ENCODE measurements at regions not wholly inside any gene's neighbourhood (a gene's known extent, or its start where the extent isn't known, plus 50 kb on each side); places are given as distances from the start of the nearest gene placed in this dataset.

DNA sequence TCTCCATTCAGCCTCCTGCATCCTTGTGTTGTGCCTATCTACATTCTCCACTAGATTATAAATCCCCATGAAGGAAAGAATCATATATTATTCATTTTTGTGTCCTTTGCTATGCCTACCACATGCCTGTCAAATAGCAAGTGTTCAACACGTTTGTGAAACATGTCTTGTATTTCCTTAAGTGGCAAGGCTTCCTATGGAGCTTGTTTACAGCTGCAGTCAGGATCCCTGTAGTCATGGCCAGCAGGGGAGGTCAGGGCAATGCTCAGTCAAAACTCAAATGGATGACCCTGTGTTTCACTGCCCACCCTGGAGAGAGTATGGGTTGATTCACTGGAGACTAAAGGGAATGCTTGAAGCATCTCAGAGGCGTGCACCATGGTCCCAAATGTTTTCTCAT, 191.7 kb upstream of the ATP11B start:
- Histone ChIP-seq H3K79me2 (ENCODE audit: low read depth) (no peaks in the 10 kb centered on the region), H3K36me3 (ENCODE audit: low read depth) (no peaks in the 10 kb centered on the region), H3F3A (ENCODE audit: insufficient read depth, low read depth) (peaks cover 19% of the 10 kb centered on the region; the same call in 1 of the 2 replicates), H4K20me1 (ENCODE audit: insufficient read depth) (no peaks in the 10 kb centered on the region), H2AFZ (no peak overlapping the region), H3K9me2 (ENCODE audit: insufficient read depth) (no peaks in the 10 kb centered on the region), H3K4me2 (no peak overlapping the region), H3K9me3 (ENCODE audit: insufficient read depth, low read depth) (0 out of 2 replicates have a peak, but pooled peaks cover under 1% of the 10 kb centered on the region), H3K27ac (no peak overlapping the region), H3K4me3 (no peak overlapping the region), H3K4me1 (replicated peaks; ENCODE audit: insufficient read depth) (peaks cover 29% of the 10 kb centered on the region), H3K27me3 (ENCODE audit: insufficient read depth, low read depth) (no peaks in the 10 kb centered on the region)
- TF ChIP-seq, protein P1, sequence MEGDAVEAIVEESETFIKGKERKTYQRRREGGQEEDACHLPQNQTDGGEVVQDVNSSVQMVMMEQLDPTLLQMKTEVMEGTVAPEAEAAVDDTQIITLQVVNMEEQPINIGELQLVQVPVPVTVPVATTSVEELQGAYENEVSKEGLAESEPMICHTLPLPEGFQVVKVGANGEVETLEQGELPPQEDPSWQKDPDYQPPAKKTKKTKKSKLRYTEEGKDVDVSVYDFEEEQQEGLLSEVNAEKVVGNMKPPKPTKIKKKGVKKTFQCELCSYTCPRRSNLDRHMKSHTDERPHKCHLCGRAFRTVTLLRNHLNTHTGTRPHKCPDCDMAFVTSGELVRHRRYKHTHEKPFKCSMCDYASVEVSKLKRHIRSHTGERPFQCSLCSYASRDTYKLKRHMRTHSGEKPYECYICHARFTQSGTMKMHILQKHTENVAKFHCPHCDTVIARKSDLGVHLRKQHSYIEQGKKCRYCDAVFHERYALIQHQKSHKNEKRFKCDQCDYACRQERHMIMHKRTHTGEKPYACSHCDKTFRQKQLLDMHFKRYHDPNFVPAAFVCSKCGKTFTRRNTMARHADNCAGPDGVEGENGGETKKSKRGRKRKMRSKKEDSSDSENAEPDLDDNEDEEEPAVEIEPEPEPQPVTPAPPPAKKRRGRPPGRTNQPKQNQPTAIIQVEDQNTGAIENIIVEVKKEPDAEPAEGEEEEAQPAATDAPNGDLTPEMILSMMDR (conservative IDR thresholded peaks at IDR 0.05) = no peak
- TF ChIP-seq EZH2 (IDR thresholded peaks at IDR 0.05; ENCODE audit: low read depth) = no peak
- no peak for DNase-seq
- ChIA-PET CTCF (no interaction called here), POLR2A (ENCODE audit: unreplicated experiment) (no interaction called here)
- no TSS peak for BruUV-seq (replicated peaks)
- intact Hi-C loops (cut with micrococcal nuclease; ENCODE audit: unreplicated experiment) = no loop called here

DNA sequence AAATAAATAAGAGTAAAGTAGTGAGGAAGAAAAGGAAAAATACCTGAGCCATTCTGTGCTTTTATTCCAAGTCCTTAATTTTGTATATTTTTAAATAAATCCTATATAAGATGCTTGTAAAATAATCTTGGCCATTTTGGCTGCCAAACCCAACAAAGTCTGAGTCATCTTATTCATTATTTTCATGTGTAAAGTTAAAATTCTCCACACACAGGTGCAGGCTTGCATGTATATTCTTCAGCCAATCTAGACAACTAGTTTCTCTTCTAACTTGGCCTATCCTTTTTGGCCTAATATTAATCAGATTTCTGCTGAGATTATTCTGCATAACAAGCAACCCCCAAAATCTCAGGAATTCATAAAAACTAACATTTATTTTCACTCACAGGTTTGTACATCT, 189.8 kb upstream of the ATP11B start:
- no TSS peak for BruUV-seq (replicated peaks)

DNA sequence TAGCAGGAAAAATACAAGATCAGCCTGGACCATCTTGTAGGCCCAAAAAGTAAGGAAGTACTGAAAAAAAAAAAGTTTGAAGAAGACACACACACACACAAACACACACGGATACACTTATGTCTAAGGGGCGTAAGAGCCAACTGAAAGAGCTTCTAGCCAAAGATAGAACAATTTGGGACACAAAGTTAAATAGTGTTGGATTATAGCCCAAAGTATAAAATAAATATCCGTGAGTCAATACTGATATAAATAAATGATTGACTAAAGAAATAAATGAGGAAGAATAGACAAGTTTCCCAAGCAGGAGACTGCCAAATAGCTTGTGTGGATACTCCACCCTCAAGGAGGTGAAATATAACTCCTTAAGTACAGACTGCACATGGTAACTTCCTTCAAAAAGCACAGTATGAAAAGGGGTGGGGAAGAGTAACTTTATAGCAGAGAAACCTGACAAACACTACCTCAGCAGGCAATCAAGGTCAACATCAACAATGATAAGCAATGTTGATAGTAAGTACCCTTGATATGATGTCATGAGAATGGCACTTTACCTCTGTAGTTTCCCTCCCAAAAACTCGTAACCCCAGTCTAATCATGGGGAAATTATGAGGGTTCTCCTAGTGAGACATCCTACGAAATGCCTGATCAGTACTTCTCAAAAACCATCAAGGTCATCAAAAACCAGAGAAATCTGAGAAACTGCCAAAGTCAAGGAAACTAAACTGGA, 187.3 kb upstream of the ATP11B start:
- ChIA-PET POLR2A (ENCODE audit: unreplicated experiment) (no interaction called here), CTCF (no interaction called here)
- TF ChIP-seq, protein P1 (conservative IDR thresholded peaks at IDR 0.05) = no peak
- no peak for TF ChIP-seq EZH2 (IDR thresholded peaks at IDR 0.05; ENCODE audit: low read depth)
- Histone ChIP-seq H3K27ac (no peak overlapping the region), H3K4me2 (no peak overlapping the region), H3K9me3 (ENCODE audit: insufficient read depth, low read depth) (no peaks in the 10 kb centered on the region), H3K79me2 (ENCODE audit: low read depth) (no peaks in the 10 kb centered on the region), H3F3A (ENCODE audit: insufficient read depth, low read depth) (peaks cover 37% of the 10 kb centered on the region), H3K36me3 (ENCODE audit: low read depth) (no peaks in the 10 kb centered on the region), H3K27me3 (ENCODE audit: insufficient read depth, low read depth) (no peaks in the 10 kb centered on the region), H2AFZ (no peak overlapping the region), H4K20me1 (ENCODE audit: insufficient read depth) (no peaks in the 10 kb centered on the region), H3K4me3 (no peak overlapping the region), H3K4me1 (replicated peaks; ENCODE audit: insufficient read depth) (peaks cover 38% of the 10 kb centered on the region), H3K9me2 (ENCODE audit: insufficient read depth) (no peaks in the 10 kb centered on the region)
- DNase-seq = no peak
- intact Hi-C loops (cut with micrococcal nuclease; ENCODE audit: unreplicated experiment) = loop anchor here (5.0 kb wide), 1 partner anchor 74 kb away; no protein-coding TSS in a partner anchor
- BruUV-seq (replicated peaks) = no TSS peak

More for the DNA sequence above, 189.8 kb upstream of the ATP11B start:
- no peaks in the 10 kb centered on the region for H3K27me3 ChIP-seq (ENCODE audit: insufficient read depth, low read depth)
- H3F3A ChIP-seq (ENCODE audit: insufficient read depth, low read depth) = peaks cover 17% of the 10 kb centered on the region
- ChIA-PET POLR2A (ENCODE audit: unreplicated experiment) (no interaction called here), CTCF (no interaction called here)
- no peak for TF ChIP-seq EZH2 (IDR thresholded peaks at IDR 0.05; ENCODE audit: low read depth)
- peaks cover 13% of the 10 kb centered on the region for H3K4me1 ChIP-seq (replicated peaks; ENCODE audit: insufficient read depth)
- H3K9me2 ChIP-seq (ENCODE audit: insufficient read depth) = no peaks in the 10 kb centered on the region
- H3K36me3 ChIP-seq (ENCODE audit: low read depth) = no peaks in the 10 kb centered on the region
- intact Hi-C loops (cut with micrococcal nuclease; ENCODE audit: unreplicated experiment) = no loop called here
- no peak overlapping the region for H3K4me2 ChIP-seq
- H3K79me2 ChIP-seq (ENCODE audit: low read depth) = no peaks in the 10 kb centered on the region
- no peaks in the 10 kb centered on the region for H4K20me1 ChIP-seq (ENCODE audit: insufficient read depth)
- no peak overlapping the region for H3K4me3 ChIP-seq
- no peaks in the 10 kb centered on the region for H3K9me3 ChIP-seq (ENCODE audit: insufficient read depth, low read depth)
- H2AFZ ChIP-seq = no peak overlapping the region
- no peak overlapping the region for H3K27ac ChIP-seq
- no peak for DNase-seq

All from PC-9 (cell line).